CD4-positive, alpha-beta T cell treated with Interleukin-6 at 100 ng/mL for 8 hours (primary cell): ENCODE measurements at regions not wholly inside any gene's neighbourhood (a gene's known extent, or its start where the extent isn't known, plus 50 kb on each side); places are given as distances from the start of the nearest gene placed in this dataset.

Source experiments
- DNase-seq: peaks from one replicate; pipeline ENCODE4 v3.0.0-alpha.2; 2020; ENCODE audit warnings: mixed read lengths, low spot score

GRCh38 chr18:25962919-25963318, 127.5 kb downstream of the SS18 start:
- DNase-seq, result no peak

GRCh38 chr18:25962176-25962575, 128.2 kb downstream of the SS18 start:
- no peak for DNase-seq

GRCh38 chr18:25957017-25957416, 133.4 kb downstream of the SS18 start:
- no peak for DNase-seq

- no peak for DNase-seq
These were observed 137.3 kb downstream of the SS18 start for GRCh38 chr18:25953111-25953510.

GRCh38 chr18:25950321-25950720, 140.1 kb downstream of the SS18 start:
- DNase-seq, result no peak

GRCh38 chr18:25946540-25946939, 143.9 kb downstream of the SS18 start:
- no peak for DNase-seq

- no peak for DNase-seq
These were observed 155.1 kb downstream of the SS18 start for GRCh38 chr18:25935356-25935755.

- no peak for DNase-seq
These were observed 159.3 kb downstream of the SS18 start for GRCh38 chr18:25931126-25931525.

- DNase-seq, result no peak
These were observed 160.6 kb downstream of the SS18 start for GRCh38 chr18:25929787-25930186.

GRCh38 chr18:25927830-25928229, 162.6 kb downstream of the SS18 start:
- DNase-seq, result no peak

- DNase-seq, result no peak
These were observed 167.2 kb downstream of the SS18 start for GRCh38 chr18:25923193-25923592.

GRCh38 chr18:25921677-25922421, 168.6 kb downstream of the SS18 start:
- peak; percentile 20 for DNase-seq

- no peak for DNase-seq
These were observed 174.5 kb downstream of the SS18 start for GRCh38 chr18:25915907-25916306.

GRCh38 chr18:25898965-25899364, 191.4 kb downstream of the SS18 start:
- no peak for DNase-seq

GRCh38 chr18:25896956-25897355, 193.5 kb downstream of the SS18 start:
- no peak for DNase-seq

- peak; percentile 8 for DNase-seq
These were observed 194.1 kb downstream of the SS18 start for GRCh38 chr18:25896178-25896780.

GRCh38 chr18:25895518-25895917, 194.9 kb downstream of the SS18 start:
- DNase-seq, result no peak

- DNase-seq, result no peak
These were observed 204.1 kb downstream of the SS18 start for GRCh38 chr18:25886283-25886682.

- DNase-seq, result no peak
These were observed 207.3 kb downstream of the SS18 start for GRCh38 chr18:25883091-25883490.

GRCh38 chr18:25881149-25881548, 209.3 kb downstream of the SS18 start:
- no peak for DNase-seq

- DNase-seq, result no peak
These were observed 210.0 kb downstream of the SS18 start for GRCh38 chr18:25880441-25880840.

- DNase-seq, result no peak
These were observed 214.0 kb downstream of the SS18 start for GRCh38 chr18:25876330-25876948.

- no peak for DNase-seq
These were observed 214.7 kb downstream of the SS18 start for GRCh38 chr18:25875551-25876240.
